NB4 (cell line): ENCODE measurements at regions not wholly inside any gene's neighbourhood (a gene's known extent, or its start where the extent isn't known, plus 50 kb on each side); places are given as distances from the start of the nearest gene placed in this dataset.

Source experiments
- MYC ChIP-seq: IDR thresholded peaks from 2 replicates; pipeline ENCODE4 v1.6.1; 2011; ENCODE audit warnings: low read depth, low read length
- POLR2A ChIP-seq: IDR thresholded peaks from 2 replicates; pipeline ENCODE4 v1.6.1; 2011; ENCODE audit warnings: mild to moderate bottlenecking; ENCODE audit not compliant: insufficient read length; ENCODE audit errors: extremely low read depth
- TF ChIP-seq, protein P1 (sequence below): IDR thresholded peaks from one replicate; pipeline ENCODE4 v1.5.1; 2012; ENCODE audit warnings: low read depth, low read length
- TF ChIP-seq, protein P2 (sequence below): IDR thresholded peaks from 2 replicates; pipeline ENCODE4 v1.6.1; 2011; ENCODE audit warnings: low read depth, low read length

DNA sequence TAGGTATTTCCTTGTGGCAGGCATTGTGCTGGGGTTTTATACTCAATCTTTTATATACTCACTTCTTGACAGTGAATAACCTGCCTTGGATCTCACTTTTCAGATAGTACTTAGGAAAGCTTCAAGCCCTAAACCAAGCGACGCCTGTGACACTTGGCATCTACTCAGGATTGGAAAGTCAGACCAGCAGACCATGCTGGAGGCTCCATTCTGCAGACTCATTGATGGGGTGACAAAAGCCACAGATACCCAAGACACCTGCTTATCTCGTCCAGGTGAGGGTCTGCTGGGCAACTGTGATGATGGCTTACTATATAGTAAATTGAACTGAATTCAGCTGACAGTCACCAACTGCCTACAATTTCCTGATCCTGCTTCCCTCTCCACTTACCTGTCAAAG lies 79.4 kb upstream of the MRPS22 start:
- TF ChIP-seq, protein P1, sequence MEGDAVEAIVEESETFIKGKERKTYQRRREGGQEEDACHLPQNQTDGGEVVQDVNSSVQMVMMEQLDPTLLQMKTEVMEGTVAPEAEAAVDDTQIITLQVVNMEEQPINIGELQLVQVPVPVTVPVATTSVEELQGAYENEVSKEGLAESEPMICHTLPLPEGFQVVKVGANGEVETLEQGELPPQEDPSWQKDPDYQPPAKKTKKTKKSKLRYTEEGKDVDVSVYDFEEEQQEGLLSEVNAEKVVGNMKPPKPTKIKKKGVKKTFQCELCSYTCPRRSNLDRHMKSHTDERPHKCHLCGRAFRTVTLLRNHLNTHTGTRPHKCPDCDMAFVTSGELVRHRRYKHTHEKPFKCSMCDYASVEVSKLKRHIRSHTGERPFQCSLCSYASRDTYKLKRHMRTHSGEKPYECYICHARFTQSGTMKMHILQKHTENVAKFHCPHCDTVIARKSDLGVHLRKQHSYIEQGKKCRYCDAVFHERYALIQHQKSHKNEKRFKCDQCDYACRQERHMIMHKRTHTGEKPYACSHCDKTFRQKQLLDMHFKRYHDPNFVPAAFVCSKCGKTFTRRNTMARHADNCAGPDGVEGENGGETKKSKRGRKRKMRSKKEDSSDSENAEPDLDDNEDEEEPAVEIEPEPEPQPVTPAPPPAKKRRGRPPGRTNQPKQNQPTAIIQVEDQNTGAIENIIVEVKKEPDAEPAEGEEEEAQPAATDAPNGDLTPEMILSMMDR, result no peak
- TF ChIP-seq POLR2A, result no peak
- TF ChIP-seq, protein P2, sequence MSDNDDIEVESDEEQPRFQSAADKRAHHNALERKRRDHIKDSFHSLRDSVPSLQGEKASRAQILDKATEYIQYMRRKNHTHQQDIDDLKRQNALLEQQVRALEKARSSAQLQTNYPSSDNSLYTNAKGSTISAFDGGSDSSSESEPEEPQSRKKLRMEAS, result no peak
- TF ChIP-seq MYC, result no peak
